GM18502 (cell line): ENCODE measurements at regions not wholly inside any gene's neighbourhood (a gene's known extent, or its start where the extent isn't known, plus 50 kb on each side); places are given as distances from the start of the nearest gene placed in this dataset.
A peak's percentile ranks its signal among the peaks of the same experiment; 100 is the strongest.
"Not testable (repeated sequence)": the region's sequence is repeated elsewhere in the genome, so short reads cannot be mapped to it uniquely, and the experiment has no call there.

Source experiments
- ATAC-seq: cut with Tn5 transposase; IDR thresholded peaks from one replicate; pipeline ENCODE4 v1.9.1; 2021; ENCODE audit warnings: mild to moderate bottlenecking; ENCODE audit not compliant: unreplicated experiment, poor library complexity

GRCh38 chr10:105761576-105762260, 1120.6 kb downstream of the SORCS3 start:
- no peak for ATAC-seq

GRCh38 chr10:105759669-105760068, 1118.6 kb downstream of the SORCS3 start:
- ATAC-seq: no peak

- no peak for ATAC-seq
These were observed 1117.3 kb downstream of the SORCS3 start for GRCh38 chr10:105758209-105758998.

- ATAC-seq: no peak
These were observed 1116.2 kb downstream of the SORCS3 start for GRCh38 chr10:105757302-105757701.

DNA sequence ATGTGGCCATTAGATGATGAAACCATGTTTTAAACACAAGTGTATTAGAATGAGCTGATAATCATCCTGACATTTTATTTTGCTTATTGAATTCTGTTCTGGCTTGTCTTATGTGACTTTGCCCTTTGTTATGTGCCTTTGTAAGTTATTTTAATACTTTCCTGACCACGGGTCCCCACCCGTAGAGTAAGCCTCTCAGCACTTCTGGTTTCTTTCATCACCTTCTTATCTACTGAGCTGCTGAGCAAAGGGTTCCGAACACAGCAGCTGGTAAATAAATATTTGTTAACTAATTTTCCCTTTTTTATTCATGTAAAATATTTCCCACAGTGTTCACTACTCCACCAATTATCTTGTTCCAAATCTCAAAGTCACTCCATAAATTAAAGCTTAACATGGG, 1115.3 kb downstream of the SORCS3 start:
- no peak for ATAC-seq

DNA sequence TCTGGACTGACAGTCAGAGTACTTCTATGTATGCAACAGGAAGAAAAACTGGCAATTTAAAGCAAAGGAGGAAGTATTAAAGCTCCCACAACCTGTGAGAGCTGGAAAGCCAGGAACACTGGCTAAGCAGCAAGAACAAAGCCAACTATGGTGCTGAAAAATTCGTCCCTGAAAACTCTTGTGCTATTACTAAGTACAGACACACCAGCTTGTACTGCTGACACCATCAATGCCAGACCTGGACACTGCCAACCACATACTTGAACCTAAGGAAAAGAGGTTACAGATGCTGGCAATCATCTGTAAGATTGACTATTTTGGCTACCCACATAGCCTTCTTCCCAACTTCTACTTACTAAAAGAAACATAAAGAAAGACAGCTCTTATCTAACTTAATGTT, 1110.6 kb downstream of the SORCS3 start:
- ATAC-seq: no peak

GRCh38 chr10:105745596-105746148, 1104.6 kb downstream of the SORCS3 start:
- ATAC-seq: no peak

DNA sequence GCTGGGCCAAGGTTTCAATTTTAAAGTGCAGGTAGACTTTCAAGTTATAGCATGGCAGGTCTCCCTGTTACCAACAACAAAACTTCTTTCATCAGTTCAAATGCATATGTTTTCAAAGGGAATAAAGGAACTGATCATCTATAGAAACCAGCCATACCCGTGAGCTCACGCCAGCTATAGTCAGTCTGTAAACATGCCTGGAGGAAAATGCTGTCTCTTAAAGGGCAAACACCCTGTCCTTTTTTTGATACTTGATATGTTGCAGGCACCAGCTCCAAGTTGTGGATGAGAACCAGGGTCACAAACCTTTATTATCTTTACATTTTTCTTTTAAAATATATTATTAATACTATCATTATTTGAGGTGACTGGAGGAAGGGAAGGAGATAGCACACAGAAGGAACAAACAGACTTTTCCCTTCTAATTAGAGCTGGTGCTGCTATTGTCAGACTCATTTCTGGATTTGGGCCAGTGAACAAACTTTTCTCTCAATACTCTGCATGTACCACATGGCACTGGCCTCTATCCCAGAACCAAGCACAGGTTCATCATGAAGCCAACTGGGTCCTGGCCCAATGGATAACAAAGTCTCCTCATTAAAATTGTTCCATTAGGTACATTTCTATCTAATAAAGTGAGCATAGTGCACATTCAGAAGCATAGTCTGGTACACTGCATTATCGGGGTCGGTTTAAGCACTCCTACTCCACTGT, 1102.4 kb downstream of the SORCS3 start:
- ATAC-seq: no peak

- ATAC-seq: no peak
These were observed 1101.8 kb downstream of the SORCS3 start for GRCh38 chr10:105742923-105743322.

GRCh38 chr10:105742184-105742583, 1101.1 kb downstream of the SORCS3 start:
- ATAC-seq: no peak

- ATAC-seq: no peak
These were observed 1093.4 kb downstream of the SORCS3 start for GRCh38 chr10:105734479-105734878.

GRCh38 chr10:105733924-105734323, 1092.8 kb downstream of the SORCS3 start:
- ATAC-seq: no peak

- no peak for ATAC-seq
These were observed 1088.3 kb downstream of the SORCS3 start for GRCh38 chr10:105729428-105729827.

DNA sequence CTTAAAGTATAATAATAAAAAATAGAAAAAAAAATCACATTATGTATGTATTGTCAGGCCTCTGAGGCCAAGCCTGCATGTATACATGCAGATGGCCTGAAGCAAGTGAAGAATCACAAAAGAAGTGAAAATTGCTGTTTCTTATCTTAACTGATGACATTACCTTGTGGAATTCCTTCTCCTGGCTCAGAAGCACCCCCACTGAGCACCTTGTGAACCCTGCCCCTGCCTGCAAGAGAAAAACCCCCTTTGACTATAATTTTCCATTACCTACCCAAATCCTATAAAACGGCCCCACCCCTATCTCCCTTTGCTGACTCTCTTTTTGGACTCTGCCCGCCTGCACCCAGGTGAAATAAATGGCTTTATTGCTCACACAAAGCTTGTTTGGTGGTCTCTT, 1086.5 kb downstream of the SORCS3 start:
- not testable (repeated sequence) for ATAC-seq

GRCh38 chr10:105727131-105727530, 1086.0 kb downstream of the SORCS3 start:
- no peak for ATAC-seq

DNA sequence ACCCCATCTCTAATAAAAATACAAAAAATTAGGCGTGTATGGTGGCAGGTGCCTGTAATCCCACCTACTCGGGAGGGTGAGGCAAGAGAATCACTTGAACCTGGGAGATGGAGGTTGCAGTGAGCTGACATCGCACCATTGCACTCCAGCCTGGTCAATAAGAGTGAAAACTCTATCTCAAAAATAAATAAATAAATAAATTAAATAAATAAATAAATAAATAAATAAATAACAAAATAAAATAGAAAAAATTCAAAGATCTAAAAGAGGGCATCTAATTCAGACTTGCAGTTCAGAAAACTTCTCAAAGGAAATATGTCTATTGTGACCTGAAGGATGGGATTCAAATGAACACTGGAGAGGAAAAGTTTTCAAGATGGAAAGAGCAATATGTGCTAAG, 1085.1 kb downstream of the SORCS3 start:
- ATAC-seq: no peak

- no peak for ATAC-seq
These were observed 1083.9 kb downstream of the SORCS3 start for GRCh38 chr10:105725007-105725406.

DNA sequence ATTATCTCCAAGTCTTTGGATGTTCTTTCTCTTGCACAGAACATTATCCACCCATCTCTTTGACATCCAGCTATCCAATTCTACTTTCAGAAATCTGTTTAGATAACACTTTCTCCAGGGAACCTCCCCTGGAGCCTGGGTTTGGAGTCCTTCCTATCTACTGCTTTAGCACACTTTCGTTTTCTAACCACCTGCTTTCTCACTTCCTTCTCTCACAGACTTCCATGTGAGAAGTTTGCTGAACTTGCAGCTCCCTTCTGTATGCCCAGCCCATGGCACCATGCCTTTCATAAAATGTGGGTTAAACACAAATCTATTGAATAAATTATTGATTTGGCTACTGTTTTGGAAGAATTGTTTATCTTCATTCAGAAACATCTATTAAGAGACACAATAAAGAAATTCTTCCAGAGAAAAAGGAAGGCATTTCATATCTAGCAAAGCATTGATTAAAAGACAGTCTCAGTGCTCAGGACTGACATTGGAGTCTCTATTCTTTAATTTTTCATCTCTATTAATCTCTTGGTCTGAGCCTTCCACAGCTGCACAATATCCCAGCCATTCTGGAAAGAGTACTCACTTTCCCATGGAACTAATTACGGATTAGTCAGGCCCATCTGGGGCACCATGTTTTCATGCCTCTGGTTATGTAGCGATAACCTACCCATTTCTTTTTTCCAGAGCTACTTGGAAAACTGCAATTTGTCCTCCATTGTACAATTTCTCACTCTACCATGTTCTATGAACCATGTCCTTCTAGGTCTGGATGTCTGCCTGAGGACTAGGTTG, 1077.3 kb downstream of the SORCS3 start:
- ATAC-seq: peak; percentile 47

GRCh38 chr10:105714728-105715127, 1073.6 kb downstream of the SORCS3 start:
- ATAC-seq: no peak

GRCh38 chr10:105707603-105708002, 1066.5 kb downstream of the SORCS3 start:
- ATAC-seq: no peak
